ENCODE measurements at regions not wholly inside any gene's neighbourhood (a gene's known extent, or its start where the extent isn't known, plus 50 kb on each side); places are given as distances from the start of the nearest gene placed in this dataset.

- no peak for DNase-seq
Observed at GRCh38 chr9:29564564-29564963, 1991.3 kb upstream of the C9orf72 start.

GRCh38 chr9:29575219-29575618 lies 2001.9 kb upstream of the C9orf72 start:
- intact Hi-C loops (cut with DNase I), result no loop called here
- Histone ChIP-seq H3K27ac (no peak overlapping the region), H3K27me3 (no peaks in the 10 kb centered on the region), H3K9me3 (peaks cover 0 to 2% (median 0%) of the 10 kb centered on the region in 11 donors), H3K36me3 (no peaks in the 10 kb centered on the region), H3K4me3 (no peak overlapping the region), H3K4me1 (no peaks in the 10 kb centered on the region)
- no peak for TF ChIP-seq CTCF (IDR thresholded peaks at IDR 0.05)
- DNase-seq (no peak), ATAC-seq (no peak)
- WGBS, 2 donors, result 58 to 70% methylated on average over 1 of the region's 1 CpG

More at GRCh38 chr9:29564564-29564963, 1991.3 kb upstream of the C9orf72 start:
- 78 to 83% methylated on average over 1 of the region's 1 CpG for WGBS, 2 donors
- no peaks in the 10 kb centered on the region for H3K36me3 ChIP-seq
- no peaks in the 10 kb centered on the region for H3K27me3 ChIP-seq
- ATAC-seq, result no peak
- intact Hi-C loops (cut with DNase I), result no loop called here
- peaks cover 0 to 9% (median 0%) of the 10 kb centered on the region in 11 donors for H3K9me3 ChIP-seq
- H3K27ac ChIP-seq, result no peak overlapping the region
- no peaks in the 10 kb centered on the region for H3K4me1 ChIP-seq
- no peak for TF ChIP-seq CTCF (IDR thresholded peaks at IDR 0.05)
- no peak overlapping the region for H3K4me3 ChIP-seq

- DNase-seq (no peak), ATAC-seq (no peak)
- TF ChIP-seq CTCF (IDR thresholded peaks at IDR 0.05), result no peak
- Histone ChIP-seq H3K27ac (no peak overlapping the region), H3K36me3 (no peaks in the 10 kb centered on the region), H3K4me3 (no peak overlapping the region), H3K27me3 (no peaks in the 10 kb centered on the region), H3K4me1 (no peaks in the 10 kb centered on the region), H3K9me3 (peaks cover 0 to 19% (median 0%) of the 10 kb centered on the region in 11 donors)
- intact Hi-C loops (cut with DNase I), result no loop called here
- 52 to 57% methylated on average over 2 of the region's 2 CpGs for WGBS, 2 donors
Observed at GRCh38 chr9:29588361-29588760, 2015.1 kb upstream of the C9orf72 start.

- H3K27me3 ChIP-seq, result no peaks in the 10 kb centered on the region
- no peak for ATAC-seq
- H3K27ac ChIP-seq, result no peak overlapping the region
- no peak for TF ChIP-seq CTCF (IDR thresholded peaks at IDR 0.05)
- no peak for DNase-seq
- H3K9me3 ChIP-seq, result peaks cover 0 to 27% (median 0%) of the 10 kb centered on the region in 11 donors
- no peaks in the 10 kb centered on the region for H3K4me1 ChIP-seq
- WGBS, 2 donors, result 49 to 53% methylated on average over 2 of the region's 2 CpGs
- intact Hi-C loops (cut with DNase I), result no loop called here
- H3K4me3 ChIP-seq, result no peak overlapping the region
- H3K36me3 ChIP-seq, result no peaks in the 10 kb centered on the region
Observed at GRCh38 chr9:29609282-29609681, 2036.0 kb upstream of the C9orf72 start.
